ENCODE measurements at regions not wholly inside any gene's neighbourhood (a gene's known extent, or its start where the extent isn't known, plus 50 kb on each side); places are given as distances from the start of the nearest gene placed in this dataset.
A peak's percentile ranks its signal among the peaks of the same experiment; 100 is the strongest.

DNA sequence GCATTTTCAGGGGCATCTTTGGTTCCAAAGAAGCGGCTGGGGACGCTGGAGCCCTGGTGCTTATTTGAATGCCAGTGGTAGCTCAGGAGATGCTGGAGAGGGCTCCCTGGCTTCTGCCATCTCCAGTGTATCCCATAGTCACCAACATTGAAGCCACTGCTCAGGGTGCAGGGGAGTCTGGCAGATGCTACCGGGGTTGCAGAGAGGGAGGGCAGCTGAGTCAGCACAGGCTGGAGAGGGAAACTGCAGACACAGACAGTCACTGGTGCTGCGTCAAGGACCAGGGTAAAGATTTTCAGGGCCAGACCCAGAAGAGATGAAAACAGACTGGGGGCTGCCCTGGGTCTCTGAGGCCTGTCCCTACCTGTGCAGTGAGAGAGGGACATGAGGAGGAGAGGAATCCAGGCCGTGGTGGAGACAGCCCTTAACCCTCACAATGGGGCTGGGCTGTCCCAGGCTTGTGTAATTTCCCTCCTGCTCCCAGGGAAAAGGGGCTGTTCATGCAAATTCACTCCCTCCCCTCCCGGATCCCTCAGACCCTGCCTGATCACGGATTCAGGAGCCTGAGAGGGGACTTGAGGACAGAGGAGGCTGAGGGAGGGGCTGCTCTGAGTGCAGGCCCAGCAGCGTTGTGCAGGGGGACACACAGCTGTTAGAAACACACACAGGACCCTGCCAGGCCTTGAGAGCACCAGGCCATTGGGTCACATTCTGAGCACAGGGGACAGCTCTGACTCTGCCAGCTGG, 126.9 kb upstream of the GRK3 start:
- Mint-ChIP-seq H3K4me3 (no peak overlapping the region), H3K9me3 (no peaks in the 10 kb centered on the region), H3K27ac (no peak overlapping the region), H3K27me3 (ENCODE audit: low read depth) (peaks cover 21% of the 10 kb centered on the region), H3K4me1 (no peaks in the 10 kb centered on the region), H3K36me3 (no peaks in the 10 kb centered on the region)
- TF ChIP-seq, protein P1, sequence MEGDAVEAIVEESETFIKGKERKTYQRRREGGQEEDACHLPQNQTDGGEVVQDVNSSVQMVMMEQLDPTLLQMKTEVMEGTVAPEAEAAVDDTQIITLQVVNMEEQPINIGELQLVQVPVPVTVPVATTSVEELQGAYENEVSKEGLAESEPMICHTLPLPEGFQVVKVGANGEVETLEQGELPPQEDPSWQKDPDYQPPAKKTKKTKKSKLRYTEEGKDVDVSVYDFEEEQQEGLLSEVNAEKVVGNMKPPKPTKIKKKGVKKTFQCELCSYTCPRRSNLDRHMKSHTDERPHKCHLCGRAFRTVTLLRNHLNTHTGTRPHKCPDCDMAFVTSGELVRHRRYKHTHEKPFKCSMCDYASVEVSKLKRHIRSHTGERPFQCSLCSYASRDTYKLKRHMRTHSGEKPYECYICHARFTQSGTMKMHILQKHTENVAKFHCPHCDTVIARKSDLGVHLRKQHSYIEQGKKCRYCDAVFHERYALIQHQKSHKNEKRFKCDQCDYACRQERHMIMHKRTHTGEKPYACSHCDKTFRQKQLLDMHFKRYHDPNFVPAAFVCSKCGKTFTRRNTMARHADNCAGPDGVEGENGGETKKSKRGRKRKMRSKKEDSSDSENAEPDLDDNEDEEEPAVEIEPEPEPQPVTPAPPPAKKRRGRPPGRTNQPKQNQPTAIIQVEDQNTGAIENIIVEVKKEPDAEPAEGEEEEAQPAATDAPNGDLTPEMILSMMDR (IDR thresholded peaks at IDR 0.05; ENCODE audit: unreplicated experiment), result no peak
- no peak for DNase-seq (ENCODE audit: low spot score in 2 of 2, unreplicated experiment in 2 of 2)

- Mint-ChIP-seq H3K4me1 (peaks cover 27% of the 10 kb centered on the region), H3K27ac (peak overlapping the region; percentile 92), H3K36me3 (peaks cover 3% of the 10 kb centered on the region), H3K9me3 (no peaks in the 10 kb centered on the region), H3K4me3 (peak overlapping the region; percentile 88), H3K27me3 (ENCODE audit: low read depth) (no peaks in the 10 kb centered on the region)
- TF ChIP-seq, protein P1 (IDR thresholded peaks at IDR 0.05; ENCODE audit: unreplicated experiment), result no peak
- no peak for DNase-seq (ENCODE audit: low spot score in 2 of 2, unreplicated experiment in 2 of 2)
These were observed 117.3 kb upstream of the GRK3 start for GRCh38 chr22:25447067-25447685.

- peak; percentile 78 to 91 for DNase-seq (ENCODE audit: low spot score in 2 of 2, unreplicated experiment in 2 of 2)
- Mint-ChIP-seq H3K27ac (peak overlapping the region; percentile 92), H3K9me3 (no peaks in the 10 kb centered on the region), H3K36me3 (peaks cover 3% of the 10 kb centered on the region), H3K4me3 (peak overlapping the region; percentile 88), H3K27me3 (ENCODE audit: low read depth) (no peaks in the 10 kb centered on the region), H3K4me1 (peaks cover 33% of the 10 kb centered on the region)
- TF ChIP-seq, protein P1 (IDR thresholded peaks at IDR 0.05; ENCODE audit: unreplicated experiment), result peak; percentile 83
These were observed 116.6 kb upstream of the GRK3 start for GRCh38 chr22:25447686-25448434.

DNA sequence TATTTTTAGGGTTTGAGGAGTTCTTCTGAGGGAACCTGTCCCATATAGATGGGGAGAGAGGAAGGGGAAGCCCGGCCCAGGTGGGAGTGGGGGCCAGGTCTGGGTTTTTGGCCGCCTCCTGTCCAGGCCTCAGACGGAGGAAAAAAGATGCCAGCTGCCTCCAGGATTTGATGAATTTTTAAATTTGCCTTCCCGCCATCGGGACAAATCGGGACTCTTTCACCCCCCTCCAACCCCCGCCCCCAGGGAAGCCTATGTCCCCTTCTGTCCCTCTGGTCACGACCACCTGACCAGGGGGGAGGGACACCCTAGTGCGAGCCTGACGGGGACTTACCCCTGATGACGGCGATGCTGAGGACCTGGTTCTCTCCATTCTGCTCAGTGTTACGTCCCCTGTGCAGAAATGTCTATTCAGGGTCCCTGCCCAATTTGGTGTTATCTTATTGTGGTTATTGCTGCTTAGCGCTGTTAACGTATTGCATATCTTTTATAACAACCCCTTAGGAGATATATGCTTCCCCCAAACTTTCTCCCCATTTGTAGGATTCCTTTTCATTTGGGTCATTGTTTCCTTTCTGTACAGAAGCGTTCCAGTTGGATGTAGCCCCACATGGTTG, 115.9 kb upstream of the GRK3 start:
- H3K4me1 Mint-ChIP-seq, result peaks cover 33% of the 10 kb centered on the region
- H3K9me3 Mint-ChIP-seq, result no peaks in the 10 kb centered on the region
- H3K27ac Mint-ChIP-seq, result peak overlapping the region; percentile 92
- no peaks in the 10 kb centered on the region for H3K27me3 Mint-ChIP-seq (ENCODE audit: low read depth)
- TF ChIP-seq, protein P1 (IDR thresholded peaks at IDR 0.05; ENCODE audit: unreplicated experiment), result no peak
- peak overlapping the region; percentile 88 for H3K4me3 Mint-ChIP-seq
- H3K36me3 Mint-ChIP-seq, result peaks cover 3% of the 10 kb centered on the region
- no peak for DNase-seq (ENCODE audit: low spot score in 2 of 2, unreplicated experiment in 2 of 2)

GRCh38 chr22:25449781-25450317, 114.6 kb upstream of the GRK3 start:
- Mint-ChIP-seq H3K9me3 (no peaks in the 10 kb centered on the region), H3K4me1 (peaks cover 33% of the 10 kb centered on the region), H3K4me3 (peak overlapping the region; percentile 88), H3K36me3 (peaks cover 9% of the 10 kb centered on the region), H3K27ac (peak overlapping the region; percentile 28), H3K27me3 (ENCODE audit: low read depth) (no peaks in the 10 kb centered on the region)
- TF ChIP-seq, protein P1 (IDR thresholded peaks at IDR 0.05; ENCODE audit: unreplicated experiment), result no peak
- no peak for DNase-seq (ENCODE audit: low spot score in 2 of 2, unreplicated experiment in 2 of 2)
